ENCODE measurements at regions not wholly inside any gene's neighbourhood (a gene's known extent, or its start where the extent isn't known, plus 50 kb on each side); places are given as distances from the start of the nearest gene placed in this dataset.

- no peak for TF ChIP-seq CTCF (IDR thresholded peaks at IDR 0.05; ENCODE audit: low read depth, low read length, poor library complexity, severe bottlenecking)
- TF ChIP-seq EZH2phosphoT487 (IDR thresholded peaks at IDR 0.05; ENCODE audit: borderline replicate concordance, low read length), result no peak
Observed at GRCh38 chr9:99305124-99305523, 83.0 kb downstream of the SEC61B start.

All from DOHH2 (cell line).